PC-3 (cell line): ENCODE measurements at regions not wholly inside any gene's neighbourhood (a gene's known extent, or its start where the extent isn't known, plus 50 kb on each side); places are given as distances from the start of the nearest gene placed in this dataset.

ENCODE experiments used
- ATAC-seq: fragments of 200-7000 bp; cut with Tn5 transposase; 2 replicates; pipeline ENCODE4 v1.9.1; 2020; ENCODE audit warnings: mild to moderate bottlenecking, moderate library complexity
- BruUV-seq: library from RNA; stranded (reverse); fragments of 400-500 nt; replicated peaks from 2 replicates; lab custom pipeline; 2021; lab: Mats Ljungman, UMichigan
- CTCF ChIA-PET: fragments of 300-600 bp; sonication (Branson Sonifier 250); formaldehyde crosslinking; loops from one replicate; lab custom pipeline; 2022; ENCODE audit warnings: antibody characterized with exemption; lab: Charles Lee
- POLR2A ChIA-PET: fragments of 300-600 bp; sonication (Branson Sonifier 250); formaldehyde crosslinking; loops from one replicate; lab custom pipeline; 2022; ENCODE audit warnings: antibody characterized with exemption; ENCODE audit not compliant: unreplicated experiment; lab: Charles Lee
- DNase-seq: peaks from one replicate; pipeline ENCODE4 v3.0.0-alpha.2; 2015
- H2AFZ ChIP-seq: fragments of 300-600 bp; sonication (generic); 2 replicates; pipeline ENCODE4 v1.6.0; 2016; ENCODE audit warnings: antibody characterized with exemption, low read length
- H3F3A ChIP-seq: fragments of 300-600 bp; sonication (generic); one replicate; pipeline ENCODE4 v1.6.0; 2017; ENCODE audit warnings: antibody characterized with exemption, low read length, control low read depth, mild to moderate bottlenecking; ENCODE audit not compliant: unreplicated experiment
- H3K27ac ChIP-seq: fragments of 300-600 bp; sonication (generic); 2 replicates; pipeline ENCODE4 v1.5.1; 2016; ENCODE audit warnings: mild to moderate bottlenecking, low read length
- H3K27me3 ChIP-seq: fragments of 300-600 bp; sonication (generic); 2 replicates; pipeline ENCODE4 v1.6.1; 2016; ENCODE audit warnings: low read length, mixed read lengths
- H3K36me3 ChIP-seq: fragments of 300-600 bp; sonication (generic); 2 replicates; pipeline ENCODE4 v1.6.1; 2016; ENCODE audit warnings: low read depth, mixed run types, low read length, mixed read lengths
- H3K4me1 ChIP-seq: fragments of 300-600 bp; sonication (generic); 2 replicates; pipeline ENCODE4 v1.5.1; 2016; ENCODE audit warnings: low read length; ENCODE audit not compliant: insufficient read depth
- H3K4me2 ChIP-seq: fragments of 300-600 bp; sonication (generic); 2 replicates; pipeline ENCODE4 v1.6.0; 2016; ENCODE audit warnings: low read length
- H3K4me3 ChIP-seq: fragments of 300-600 bp; sonication (generic); 2 replicates; pipeline ENCODE4 v1.5.1; 2016; ENCODE audit warnings: mild to moderate bottlenecking, low read length, mixed read lengths
- H3K79me2 ChIP-seq: fragments of 300-600 bp; sonication (generic); 2 replicates; pipeline ENCODE4 v1.6.1; 2017; ENCODE audit warnings: low read length, mixed read lengths
- H3K9ac ChIP-seq: fragments of 300-600 bp; sonication (generic); 2 replicates; pipeline ENCODE4 v1.6.0; 2016; ENCODE audit warnings: mild to moderate bottlenecking, low read length
- H3K9me2 ChIP-seq: fragments of 300-600 bp; sonication (generic); replicated peaks from 2 replicates; pipeline ENCODE4 v1.6.1; 2016; ENCODE audit warnings: mixed run types, low read length, mixed read lengths
- H3K9me3 ChIP-seq: fragments of 300-600 bp; sonication (generic); 2 replicates; pipeline ENCODE4 v1.6.1; 2016; ENCODE audit warnings: low read length, mixed read lengths
- H4K20me1 ChIP-seq: fragments of 300-600 bp; sonication (generic); 2 replicates; pipeline ENCODE4 v1.6.1; 2016; ENCODE audit warnings: low read length, mixed read lengths
- CTCF ChIP-seq: fragments of 300-600 bp; sonication (generic); conservative IDR thresholded peaks from 2 replicates; pipeline ENCODE4 v1.5.1; 2017; ENCODE audit warnings: antibody characterized with exemption, low read depth, mild to moderate bottlenecking, low read length
- EZH2 ChIP-seq: fragments of 300-600 bp; sonication (generic); IDR thresholded peaks from one replicate; pipeline ENCODE4 v1.6.1; 2017; ENCODE audit warnings: antibody characterized with exemption, mild to moderate bottlenecking, low read length; ENCODE audit not compliant: unreplicated experiment
- EZH2phosphoT487 ChIP-seq: fragments of 300-600 bp; sonication (generic); IDR thresholded peaks from 2 replicates; pipeline ENCODE4 v1.6.1; 2018; ENCODE audit warnings: mild to moderate bottlenecking, antibody characterized with exemption, low read length, borderline replicate concordance
- intact Hi-C: fragments of 100-400 bp; cut with micrococcal nuclease; formaldehyde crosslinking; loops from 2 replicates; pipeline ENCODE4 v1.9.0; 2023

GRCh38 chr9:109640580-109641371, 139.2 kb upstream of the PALM2AKAP2 start:
- BruUV-seq: no TSS peak
- no peaks in the 10 kb centered on the region for H3K9me2 ChIP-seq
- no peaks in the 10 kb centered on the region for H3K36me3 ChIP-seq
- peaks cover 5% of the 10 kb centered on the region; the same call in 1 of the 2 replicates for H3K4me1 ChIP-seq
- no peaks in the 10 kb centered on the region for H3K79me2 ChIP-seq
- DNase-seq (no peak), ATAC-seq (peak; percentile 45)
- no peaks in the 10 kb centered on the region for H4K20me1 ChIP-seq
- H3F3A ChIP-seq: no peaks in the 10 kb centered on the region
- TF ChIP-seq CTCF (no peak), EZH2 (no peak), EZH2phosphoT487 (no peak)
- H3K9me3 ChIP-seq: no peaks in the 10 kb centered on the region
- intact Hi-C loops: no loop called here
- H2AFZ ChIP-seq: peak overlapping the region; percentile 87
- no peak overlapping the region for H3K27ac ChIP-seq
- peaks cover 32% of the 10 kb centered on the region for H3K27me3 ChIP-seq
- POLR2A ChIA-PET: no interaction called here
- peak overlapping the region; percentile 96 for H3K4me2 ChIP-seq
- H3K9ac ChIP-seq: no peak overlapping the region
- CTCF ChIA-PET: no interaction called here
- peak overlapping the region; percentile 72 for H3K4me3 ChIP-seq

- Histone ChIP-seq H3K4me1 (peaks cover 5% of the 10 kb centered on the region; the same call in 1 of the 2 replicates), H3K9me2 (no peaks in the 10 kb centered on the region), H3K4me3 (peak overlapping the region; percentile 72), H3K9me3 (no peaks in the 10 kb centered on the region), H3K9ac (no peak overlapping the region), H3K27me3 (peaks cover 32% of the 10 kb centered on the region), H3F3A (no peaks in the 10 kb centered on the region), H4K20me1 (no peaks in the 10 kb centered on the region), H3K36me3 (no peaks in the 10 kb centered on the region), H3K27ac (no peak overlapping the region), H2AFZ (peak overlapping the region; percentile 87), H3K79me2 (no peaks in the 10 kb centered on the region), H3K4me2 (peak overlapping the region; percentile 96)
- CTCF ChIA-PET: no interaction called here
- TF ChIP-seq EZH2 (no peak), EZH2phosphoT487 (no peak), CTCF (no peak)
- DNase-seq: no peak
- intact Hi-C loops: no loop called here
- no peak for ATAC-seq
- POLR2A ChIA-PET: no interaction called here
- BruUV-seq: no TSS peak
Measured at GRCh38 chr9:109641372-109641659, 138.7 kb upstream of the PALM2AKAP2 start.

- H3K9ac ChIP-seq: peak overlapping the region; percentile 16; the same call in 1 of the 2 replicates
- peak overlapping the region; percentile 63 for H3K27ac ChIP-seq
- H3K9me3 ChIP-seq: no peaks in the 10 kb centered on the region
- POLR2A ChIA-PET: interaction anchor here (0.6 kb wide), 1 partner anchor 617 kb away, joined by 5 read pairs; no protein-coding TSS in a partner anchor
- H3K36me3 ChIP-seq: no peaks in the 10 kb centered on the region
- intact Hi-C loops: loop anchor here (2.0 kb wide), 1 partner anchor 79 kb away; no protein-coding TSS in a partner anchor
- H3K4me1 ChIP-seq: peaks cover 20% of the 10 kb centered on the region
- peak; percentile 95 for ATAC-seq
- no peaks in the 10 kb centered on the region for H3K9me2 ChIP-seq
- no peak overlapping the region for H3K4me3 ChIP-seq
- DNase-seq: peak; percentile 80
- H4K20me1 ChIP-seq: no peaks in the 10 kb centered on the region
- H3K4me2 ChIP-seq: peak overlapping the region; percentile 64; the same call in 1 of the 2 replicates
- CTCF ChIA-PET: interaction anchor here (0.5 to 1.0 kb wide), 2 partner anchors 78 to 166 kb away, joined by 3 read pairs; no protein-coding TSS in a partner anchor
- no peaks in the 10 kb centered on the region for H3K27me3 ChIP-seq
- H3K79me2 ChIP-seq: no peaks in the 10 kb centered on the region
- no peak overlapping the region for H2AFZ ChIP-seq
- TF ChIP-seq CTCF (no peak), EZH2phosphoT487 (no peak), EZH2 (no peak)
- H3F3A ChIP-seq: no peaks in the 10 kb centered on the region
- BruUV-seq: no TSS peak
Measured at GRCh38 chr9:109652112-109652511, 127.9 kb upstream of the PALM2AKAP2 start.
